HCT116 (cell line): ENCODE measurements at regions not wholly inside any gene's neighbourhood (a gene's known extent, or its start where the extent isn't known, plus 50 kb on each side); places are given as distances from the start of the nearest gene placed in this dataset.

Experiments
- ATAC-seq: fragments of 200-7000 bp; cut with Tn5 transposase; 2 replicates; pipeline ENCODE4 v1.9.1; 2020; ENCODE audit warnings: mild to moderate bottlenecking, moderate library complexity
- BruUV-seq: library from RNA; stranded (reverse); fragments of 400-500 nt; replicated peaks from 2 replicates; lab custom pipeline; 2021; lab: Mats Ljungman, UMichigan
- CTCF ChIA-PET: fragments of 300-600 bp; sonication (Branson Sonifier 250); formaldehyde crosslinking; loops from one replicate; lab custom pipeline; 2021; ENCODE audit warnings: antibody characterized with exemption; lab: Charles Lee
- POLR2A ChIA-PET: fragments of 300-600, 350-600 bp; sonication (Branson Sonifier 250); formaldehyde crosslinking; loops from one replicate; lab custom pipeline; 2021; ENCODE audit warnings: antibody characterized with exemption; lab: Charles Lee
- RAD21 ChIA-PET, 2 experiments: fragments of 300-600 bp; sonication (Branson Sonifier 250); formaldehyde crosslinking; loops; one replicate each; lab custom pipeline; 2023; ENCODE audit warnings: low total read pairs in 2 of 2; ENCODE audit not compliant: uncharacterized antibody in 2 of 2, unreplicated experiment in 2 of 2, low non-redundant PET in 1 of 2; lab: Charles Lee
- DNase-seq: peaks from one replicate; pipeline ENCODE4 v3.0.0-alpha.2; 2010; ENCODE audit warnings: low read depth, low spot score
- H2AFZ ChIP-seq: fragments of 200-600 bp; shearing (Covaris generic), sonication (generic); 2 replicates; pipeline ENCODE4 v1.6.1; 2017; ENCODE audit warnings: low read depth, mixed run types, mixed read lengths, antibody characterized with exemption, low read length; ENCODE audit not compliant: poor library complexity, severe bottlenecking
- H3K27ac ChIP-seq: 2 replicates; pipeline ENCODE4 v1.5.1; 2012; ENCODE audit warnings: low read depth, low read length
- H3K27me3 ChIP-seq: fragments of 200-600 bp; sonication (generic); 2 replicates; pipeline ENCODE4 v1.6.1; 2016; ENCODE audit warnings: mixed run types, low read length, mixed read lengths; ENCODE audit not compliant: insufficient read depth
- H3K36me3 ChIP-seq, 2 experiments: fragments of 200-500 bp in 1 of 2; fragments of 200-600 bp in 1 of 2; sonication (Bioruptor generic) in 1 of 2; sonication (generic) in 1 of 2; 2 replicates each; pipeline versions ENCODE4 v1.5.1 to v1.6.1; 2014 to 2016; ENCODE audit warnings: low read length in 2 of 2, inconsistent platforms in 1 of 2, mixed read lengths in 1 of 2, mixed run types in 1 of 2; ENCODE audit not compliant: insufficient read depth in 2 of 2, control insufficient read depth in 1 of 2
- H3K4me1 ChIP-seq, 2 experiments: fragments of 200-600 bp in 1 of 2; sonication (generic) in 1 of 2; 2 replicates each; pipeline versions ENCODE4 v1.5.1 to v1.6.1; 2012 to 2017; ENCODE audit warnings: low read length in 2 of 2, inconsistent platforms in 1 of 2, mild to moderate bottlenecking in 1 of 2, mixed read lengths in 1 of 2, mixed run types in 1 of 2, moderate library complexity in 1 of 2; ENCODE audit not compliant: insufficient read depth in 2 of 2, control insufficient read depth in 1 of 2
- H3K4me2 ChIP-seq: fragments of 200-600 bp; sonication (generic); 2 replicates; pipeline ENCODE4 v1.6.1; 2017; ENCODE audit warnings: mixed run types, low read length, mixed read lengths
- H3K4me3 ChIP-seq, 2 experiments: fragments of 200-600 bp in 1 of 2; sonication (generic) in 1 of 2; replicated peaks in 1 of 2; 2 replicates each; pipeline ENCODE4 v1.5.1; 2011 to 2016; ENCODE audit warnings: low read length in 2 of 2, control low read depth in 1 of 2, low read depth in 1 of 2, mild to moderate bottlenecking in 1 of 2, mixed read lengths in 1 of 2, mixed run types in 1 of 2
- H3K79me2 ChIP-seq: fragments of 200-600 bp; sonication (generic); 2 replicates; pipeline ENCODE4 v1.6.1; 2017; ENCODE audit warnings: mild to moderate bottlenecking, mixed run types, low read length, moderate library complexity, mixed read lengths; ENCODE audit not compliant: insufficient read depth
- H3K9ac ChIP-seq: fragments of 200-600 bp; sonication (generic); 2 replicates; pipeline ENCODE4 v1.6.1; 2016; ENCODE audit warnings: low read length, mixed read lengths
- H3K9me2 ChIP-seq: fragments of 200-600 bp; sonication (generic), shearing (Covaris generic); 2 replicates; pipeline ENCODE4 v1.6.1; 2017; ENCODE audit warnings: mixed run types, mild to moderate bottlenecking, moderate library complexity; ENCODE audit not compliant: insufficient read depth
- H3K9me3 ChIP-seq, 2 experiments: fragments of 200-500 bp in 1 of 2; fragments of 200-600 bp in 1 of 2; sonication (Bioruptor generic) in 1 of 2; sonication (generic) in 1 of 2; 2 replicates each; pipeline ENCODE4 v1.6.1; 2014 to 2017; ENCODE audit warnings: low read length in 2 of 2, mixed read lengths in 2 of 2, inconsistent platforms in 1 of 2, low read depth in 1 of 2, mild to moderate bottlenecking in 1 of 2, mixed run types in 1 of 2, moderate library complexity in 1 of 2; ENCODE audit not compliant: control insufficient read depth in 1 of 2, insufficient read depth in 1 of 2
- H4K20me1 ChIP-seq: fragments of 200-600 bp; sonication (generic), shearing (Covaris generic); 2 replicates; pipeline ENCODE4 v1.6.1; 2017; ENCODE audit warnings: mixed run types, mild to moderate bottlenecking, moderate library complexity; ENCODE audit not compliant: insufficient read depth
- CBX3 ChIP-seq: IDR thresholded peaks from 2 replicates; pipeline ENCODE4 v1.6.1; 2012; ENCODE audit warnings: low read depth
- EGR1 ChIP-seq: IDR thresholded peaks from 2 replicates; pipeline ENCODE4 v1.6.1; 2012; ENCODE audit warnings: low read depth
- ELF1 ChIP-seq: IDR thresholded peaks from 2 replicates; pipeline ENCODE4 v1.6.1; 2012; ENCODE audit warnings: low read depth, borderline replicate concordance
- EZH2phosphoT487 ChIP-seq: fragments of 200-600 bp; IDR thresholded peaks from 2 replicates; pipeline ENCODE4 v1.6.1; 2018; ENCODE audit warnings: antibody characterized with exemption, borderline replicate concordance
- FOSL1 ChIP-seq: IDR thresholded peaks from 2 replicates; pipeline ENCODE4 v1.6.1; 2012; ENCODE audit warnings: low read depth
- JUND ChIP-seq: IDR thresholded peaks from 2 replicates; pipeline ENCODE4 v1.6.1; 2012
- POLR2AphosphoS5 ChIP-seq: IDR thresholded peaks from 2 replicates; pipeline ENCODE4 v1.6.1; 2011; ENCODE audit warnings: mild to moderate bottlenecking, low read depth, low read length, moderate library complexity
- RAD21 ChIP-seq: IDR thresholded peaks from 2 replicates; pipeline ENCODE4 v1.6.1; 2012; ENCODE audit warnings: low read depth, mild to moderate bottlenecking
- SIN3A ChIP-seq: IDR thresholded peaks from 2 replicates; pipeline ENCODE4 v1.6.1; 2012; ENCODE audit warnings: low read depth
- SP1 ChIP-seq: IDR thresholded peaks from 2 replicates; pipeline ENCODE4 v1.6.1; 2012; ENCODE audit warnings: low read depth
- SRF ChIP-seq: IDR thresholded peaks from 2 replicates; pipeline ENCODE4 v1.6.1; 2012; ENCODE audit warnings: low read depth
- TCF7L2 ChIP-seq: IDR thresholded peaks from 2 replicates; pipeline ENCODE4 v1.7.0; 2011; ENCODE audit warnings: borderline replicate concordance, inconsistent platforms; ENCODE audit not compliant: insufficient read depth, insufficient read length; ENCODE audit errors: extremely low read depth
- YY1 ChIP-seq: IDR thresholded peaks from 2 replicates; pipeline ENCODE4 v1.6.1; 2011; ENCODE audit warnings: low read length, low read depth, moderate library complexity, mild to moderate bottlenecking; ENCODE audit not compliant: insufficient replicate concordance; ENCODE audit errors: extremely low read depth
- ZFX ChIP-seq: fragments of 450-650 bp; IDR thresholded peaks from 2 replicates; pipeline ENCODE4 v1.6.1; 2017
- ZNF274 ChIP-seq: fragments of 200-500 bp; sonication (Bioruptor generic); IDR thresholded peaks from 2 replicates; pipeline ENCODE4 v1.6.1; 2014; ENCODE audit warnings: mild to moderate bottlenecking, low read depth, low read length, inconsistent platforms
- intact Hi-C: fragments of 100-400 bp; cut with micrococcal nuclease; formaldehyde crosslinking; loops from 2 replicates; pipeline ENCODE4 v1.10.0; 2022
- TF ChIP-seq, protein P1 (sequence below), 3 experiments: fragments of 200-600 bp in 1 of 3; sonication (generic) in 1 of 3; IDR thresholded peaks in 2 of 3; conservative IDR thresholded peaks in 1 of 3; 2 replicates each; pipeline ENCODE4 v1.5.1; 2012 to 2017; ENCODE audit warnings: low read depth in 2 of 3, low read length in 2 of 3, antibody characterized with exemption in 1 of 3, borderline replicate concordance in 1 of 3, control low read depth in 1 of 3, mild to moderate bottlenecking in 1 of 3, mixed read lengths in 1 of 3, mixed run types in 1 of 3, moderate library complexity in 1 of 3; ENCODE audit not compliant: insufficient read depth in 1 of 3
- TF ChIP-seq, protein P2 (sequence below): IDR thresholded peaks from 2 replicates; pipeline ENCODE4 v1.6.1; 2011; ENCODE audit warnings: mild to moderate bottlenecking, low read length, moderate library complexity; ENCODE audit not compliant: insufficient replicate concordance; ENCODE audit errors: extremely low read depth
- TF ChIP-seq, protein P3 (sequence below): IDR thresholded peaks from 2 replicates; pipeline ENCODE4 v1.6.1; 2012

DNA sequence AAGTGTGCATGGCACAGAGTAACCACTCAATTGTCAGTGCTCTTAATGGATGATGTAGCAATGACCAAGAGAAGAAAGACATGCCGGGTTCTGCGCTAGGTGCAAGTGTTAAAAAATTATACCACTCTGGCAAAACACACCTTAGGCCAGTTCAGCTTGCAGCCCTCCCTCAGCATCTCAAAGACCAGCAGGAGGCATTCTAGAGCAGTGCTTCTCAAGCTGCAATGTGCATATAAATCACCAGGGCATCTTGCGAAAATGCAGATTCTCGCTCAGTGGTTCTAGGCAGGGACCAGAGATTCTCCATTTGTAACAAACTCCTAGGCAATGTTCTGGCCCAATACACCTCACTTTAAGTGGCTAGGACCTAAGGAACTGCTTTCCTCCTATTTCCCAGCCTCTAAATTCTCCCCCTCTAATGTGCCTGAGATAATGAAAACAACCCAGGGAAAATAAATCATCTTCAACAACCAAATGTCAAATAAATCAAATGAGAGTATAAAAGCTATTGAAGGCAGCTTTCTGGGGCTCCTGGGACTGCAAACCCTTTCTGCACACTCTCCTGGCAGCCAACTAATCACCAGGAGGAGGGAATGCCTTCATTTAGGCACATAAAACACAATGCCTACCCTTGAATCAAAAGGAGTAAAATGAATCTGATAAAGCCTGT, 337.2 kb upstream of the API5 start:
- intact Hi-C loops, result no loop called here
- no TSS peak for BruUV-seq
- no peaks in the 10 kb centered on the region for H3K27me3 ChIP-seq
- POLR2A ChIA-PET, result interaction anchor here (0.6 kb wide), 1 partner anchor 337 kb away, joined by 4 read pairs; the partner anchor contains the start of gene API5
- H3K9ac ChIP-seq, result no peak overlapping the region
- CTCF ChIA-PET, result no interaction called here
- H2AFZ ChIP-seq, result no peak overlapping the region
- RAD21 ChIA-PET, result no interaction called here
- no peaks in the 10 kb centered on the region for H4K20me1 ChIP-seq
- H3K4me2 ChIP-seq, result no peak overlapping the region
- H3K36me3 ChIP-seq, result no peaks in the 10 kb centered on the region
- no peak for DNase-seq
- no peak overlapping the region for H3K27ac ChIP-seq
- H3K9me3 ChIP-seq, result peaks cover 0 to 20% of the 10 kb centered on the region in 2 experiments; a peak in 2 of 4 replicates
- TF ChIP-seq FOSL1, result no peak
- TF ChIP-seq JUND, result no peak
- no peak for TF ChIP-seq TCF7L2
- no peak for TF ChIP-seq SP1
- TF ChIP-seq, protein P1, sequence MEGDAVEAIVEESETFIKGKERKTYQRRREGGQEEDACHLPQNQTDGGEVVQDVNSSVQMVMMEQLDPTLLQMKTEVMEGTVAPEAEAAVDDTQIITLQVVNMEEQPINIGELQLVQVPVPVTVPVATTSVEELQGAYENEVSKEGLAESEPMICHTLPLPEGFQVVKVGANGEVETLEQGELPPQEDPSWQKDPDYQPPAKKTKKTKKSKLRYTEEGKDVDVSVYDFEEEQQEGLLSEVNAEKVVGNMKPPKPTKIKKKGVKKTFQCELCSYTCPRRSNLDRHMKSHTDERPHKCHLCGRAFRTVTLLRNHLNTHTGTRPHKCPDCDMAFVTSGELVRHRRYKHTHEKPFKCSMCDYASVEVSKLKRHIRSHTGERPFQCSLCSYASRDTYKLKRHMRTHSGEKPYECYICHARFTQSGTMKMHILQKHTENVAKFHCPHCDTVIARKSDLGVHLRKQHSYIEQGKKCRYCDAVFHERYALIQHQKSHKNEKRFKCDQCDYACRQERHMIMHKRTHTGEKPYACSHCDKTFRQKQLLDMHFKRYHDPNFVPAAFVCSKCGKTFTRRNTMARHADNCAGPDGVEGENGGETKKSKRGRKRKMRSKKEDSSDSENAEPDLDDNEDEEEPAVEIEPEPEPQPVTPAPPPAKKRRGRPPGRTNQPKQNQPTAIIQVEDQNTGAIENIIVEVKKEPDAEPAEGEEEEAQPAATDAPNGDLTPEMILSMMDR (IDR thresholded peaks at IDR 0.05 in 2 of 3, conservative IDR thresholded peaks at IDR 0.05 in 1 of 3; ENCODE audit: borderline replicate concordance in 1 of 3, insufficient read depth in 1 of 3, low read depth in 2 of 3, low read length in 2 of 3), result no peak
- TF ChIP-seq, protein P2, sequence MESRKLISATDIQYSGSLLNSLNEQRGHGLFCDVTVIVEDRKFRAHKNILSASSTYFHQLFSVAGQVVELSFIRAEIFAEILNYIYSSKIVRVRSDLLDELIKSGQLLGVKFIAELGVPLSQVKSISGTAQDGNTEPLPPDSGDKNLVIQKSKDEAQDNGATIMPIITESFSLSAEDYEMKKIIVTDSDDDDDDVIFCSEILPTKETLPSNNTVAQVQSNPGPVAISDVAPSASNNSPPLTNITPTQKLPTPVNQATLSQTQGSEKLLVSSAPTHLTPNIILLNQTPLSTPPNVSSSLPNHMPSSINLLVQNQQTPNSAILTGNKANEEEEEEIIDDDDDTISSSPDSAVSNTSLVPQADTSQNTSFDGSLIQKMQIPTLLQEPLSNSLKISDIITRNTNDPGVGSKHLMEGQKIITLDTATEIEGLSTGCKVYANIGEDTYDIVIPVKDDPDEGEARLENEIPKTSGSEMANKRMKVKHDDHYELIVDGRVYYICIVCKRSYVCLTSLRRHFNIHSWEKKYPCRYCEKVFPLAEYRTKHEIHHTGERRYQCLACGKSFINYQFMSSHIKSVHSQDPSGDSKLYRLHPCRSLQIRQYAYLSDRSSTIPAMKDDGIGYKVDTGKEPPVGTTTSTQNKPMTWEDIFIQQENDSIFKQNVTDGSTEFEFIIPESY, result no peak
- TF ChIP-seq YY1, result no peak
- no peak for TF ChIP-seq SRF
- TF ChIP-seq CBX3, result no peak
- TF ChIP-seq ZFX, result no peak
- TF ChIP-seq EGR1, result no peak
- no peak for TF ChIP-seq SIN3A
- TF ChIP-seq, protein P3, sequence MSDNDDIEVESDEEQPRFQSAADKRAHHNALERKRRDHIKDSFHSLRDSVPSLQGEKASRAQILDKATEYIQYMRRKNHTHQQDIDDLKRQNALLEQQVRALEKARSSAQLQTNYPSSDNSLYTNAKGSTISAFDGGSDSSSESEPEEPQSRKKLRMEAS, result no peak
- no peak for TF ChIP-seq ELF1
- no peak for TF ChIP-seq EZH2phosphoT487
- no peak for TF ChIP-seq POLR2AphosphoS5
- no peak for TF ChIP-seq RAD21
- no peak for TF ChIP-seq ZNF274
- TF ChIP-seq, all 23 proteins: peak for 0
- Histone ChIP-seq H3K79me2 (no peaks in the 10 kb centered on the region), H3K4me1 (no peaks in the 10 kb centered on the region), H3K4me3 (no peak overlapping the region), H3K9me2 (no peaks in the 10 kb centered on the region)
- ATAC-seq, result no peak
